ENCODE measurements at regions not wholly inside any gene's neighbourhood (a gene's known extent, or its start where the extent isn't known, plus 50 kb on each side); places are given as distances from the start of the nearest gene placed in this dataset.

GRCh38 chr12:66735275-66735674 lies 56.4 kb upstream of the GRIP1 start:
- Histone ChIP-seq H3K36me3 (ENCODE audit: control insufficient read depth in 2 of 2, extremely low read depth in 1 of 2, insufficient read depth in 2 of 2, low read length in 2 of 2) (no peaks in the 10 kb centered on the region), H3K4me1 (ENCODE audit: control insufficient read depth, extremely low read depth, insufficient read depth, low read length) (no peaks in the 10 kb centered on the region), H3K27ac (ENCODE audit: insufficient read depth, low read depth, low read length) (no peak overlapping the region), H3K9ac (replicated peaks; ENCODE audit: extremely low read depth, insufficient read depth, low read length) (no peak overlapping the region), H3K9me1 (replicated peaks; ENCODE audit: control insufficient read depth, extremely low read depth, insufficient read depth, low read length) (no peaks in the 10 kb centered on the region), H3K4me3 (replicated peaks in 1 of 3; ENCODE audit: insufficient read depth in 1 of 3, low read depth in 1 of 3, low read length in 3 of 3) (no peak overlapping the region), H2AFZ (ENCODE audit: low read depth, low read length) (no peak overlapping the region), H3K27me3 (ENCODE audit: control insufficient read depth in 2 of 2, insufficient read depth in 2 of 2, low read length in 2 of 2) (peaks cover 2 to 6% of the 10 kb centered on the region in 2 experiments), H3K4me2 (ENCODE audit: insufficient read depth, low read length) (no peak overlapping the region), H3K79me2 (ENCODE audit: control insufficient read depth, insufficient read depth, low read length) (no peaks in the 10 kb centered on the region), H3K9me3 (replicated peaks; ENCODE audit: control insufficient read depth, insufficient read depth, low read length) (no peaks in the 10 kb centered on the region), H4K20me1 (replicated peaks; ENCODE audit: control insufficient read depth, extremely low read depth, insufficient read depth, low read length) (no peaks in the 10 kb centered on the region)
- DNase-seq (ENCODE audit: low read depth, low spot score) (no peak), FAIRE-seq (no peak)
- TF ChIP-seq EZH2 (IDR thresholded peaks at IDR 0.05; ENCODE audit: borderline replicate concordance, low read depth, low read length, severe bottlenecking) (no peak), POLR2AphosphoS5 (IDR thresholded peaks at IDR 0.05; ENCODE audit: insufficient read depth, low read depth, low read length) (no peak), FOS (IDR thresholded peaks at IDR 0.05; ENCODE audit: borderline replicate concordance, insufficient read depth, low read length) (no peak), POLR2A (IDR thresholded peaks at IDR 0.05; ENCODE audit: low read depth, low read length) (no peak), GATA2 (IDR thresholded peaks at IDR 0.05; ENCODE audit: insufficient read depth, insufficient read length, low read depth, low read length) (no peak), JUN (IDR thresholded peaks at IDR 0.05; ENCODE audit: borderline replicate concordance, insufficient read depth, insufficient read length, low read depth) (no peak), MAX (IDR thresholded peaks at IDR 0.05; ENCODE audit: insufficient read depth, insufficient read length) (no peak), MYC (IDR thresholded peaks at IDR 0.05; ENCODE audit: low read depth, low read length) (no peak)
- TF ChIP-seq, protein P1, sequence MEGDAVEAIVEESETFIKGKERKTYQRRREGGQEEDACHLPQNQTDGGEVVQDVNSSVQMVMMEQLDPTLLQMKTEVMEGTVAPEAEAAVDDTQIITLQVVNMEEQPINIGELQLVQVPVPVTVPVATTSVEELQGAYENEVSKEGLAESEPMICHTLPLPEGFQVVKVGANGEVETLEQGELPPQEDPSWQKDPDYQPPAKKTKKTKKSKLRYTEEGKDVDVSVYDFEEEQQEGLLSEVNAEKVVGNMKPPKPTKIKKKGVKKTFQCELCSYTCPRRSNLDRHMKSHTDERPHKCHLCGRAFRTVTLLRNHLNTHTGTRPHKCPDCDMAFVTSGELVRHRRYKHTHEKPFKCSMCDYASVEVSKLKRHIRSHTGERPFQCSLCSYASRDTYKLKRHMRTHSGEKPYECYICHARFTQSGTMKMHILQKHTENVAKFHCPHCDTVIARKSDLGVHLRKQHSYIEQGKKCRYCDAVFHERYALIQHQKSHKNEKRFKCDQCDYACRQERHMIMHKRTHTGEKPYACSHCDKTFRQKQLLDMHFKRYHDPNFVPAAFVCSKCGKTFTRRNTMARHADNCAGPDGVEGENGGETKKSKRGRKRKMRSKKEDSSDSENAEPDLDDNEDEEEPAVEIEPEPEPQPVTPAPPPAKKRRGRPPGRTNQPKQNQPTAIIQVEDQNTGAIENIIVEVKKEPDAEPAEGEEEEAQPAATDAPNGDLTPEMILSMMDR (IDR thresholded peaks at IDR 0.05; ENCODE audit: extremely low read depth in 1 of 2, insufficient read depth in 1 of 2, low read depth in 1 of 2, low read length in 2 of 2) = no peak
- BruUV-seq (replicated peaks) = no TSS peak
- intact Hi-C loops (cut with micrococcal nuclease) (no loop called here), dilution Hi-C loops (cut with MboI; ENCODE audit: extremely low pct_ligation_motif_present, low sequenced_read_pairs) (no loop called here)
- ChIA-PET POLR2A (no interaction called here), CTCF (no interaction called here)
